ENCODE measurements at regions not wholly inside any gene's neighbourhood (a gene's known extent, or its start where the extent isn't known, plus 50 kb on each side); places are given as distances from the start of the nearest gene placed in this dataset.
"Not testable (repeated sequence)": the region's sequence is repeated elsewhere in the genome, so short reads cannot be mapped to it uniquely, and the experiment has no call there.

DNA sequence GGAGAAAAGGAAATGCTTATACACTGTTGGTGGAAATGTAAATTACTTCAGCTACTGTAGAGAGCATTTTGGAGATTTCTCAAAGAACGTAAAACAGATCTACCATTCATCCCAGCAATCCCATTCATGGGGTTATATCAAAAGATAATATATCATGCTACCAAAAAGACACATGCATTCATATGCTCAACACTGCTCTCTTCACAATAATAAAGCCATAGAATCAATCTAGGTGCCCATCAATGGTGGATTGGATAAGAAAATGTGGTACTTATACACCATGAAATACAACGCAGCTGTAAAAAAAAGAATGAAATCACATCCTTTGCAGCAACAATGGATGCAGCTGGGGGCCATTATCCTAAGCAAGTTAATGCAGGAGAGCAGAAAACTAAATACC lies 1487.7 kb upstream of the SEL1L start:
- DNase-seq, result no peak

DNA sequence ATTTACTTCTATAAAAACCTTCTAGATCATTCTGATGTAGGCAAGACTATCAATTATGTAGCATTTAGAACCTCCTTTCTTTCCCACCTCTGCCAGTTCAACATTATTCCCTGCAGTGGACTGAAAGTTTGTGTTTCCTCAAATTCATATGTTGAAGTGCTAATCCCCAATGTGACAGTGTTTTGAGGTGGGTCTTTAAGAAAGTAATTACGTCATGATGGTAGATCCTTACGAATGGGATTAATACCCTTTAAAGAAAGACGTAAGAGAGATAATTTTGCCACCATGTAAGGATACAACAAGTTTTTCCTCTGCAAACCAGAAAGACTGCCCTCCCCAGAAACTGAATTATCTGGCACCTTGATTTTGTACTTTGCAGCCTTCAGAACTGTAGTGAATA lies 1489.7 kb upstream of the SEL1L start:
- DNase-seq, result no peak

DNA sequence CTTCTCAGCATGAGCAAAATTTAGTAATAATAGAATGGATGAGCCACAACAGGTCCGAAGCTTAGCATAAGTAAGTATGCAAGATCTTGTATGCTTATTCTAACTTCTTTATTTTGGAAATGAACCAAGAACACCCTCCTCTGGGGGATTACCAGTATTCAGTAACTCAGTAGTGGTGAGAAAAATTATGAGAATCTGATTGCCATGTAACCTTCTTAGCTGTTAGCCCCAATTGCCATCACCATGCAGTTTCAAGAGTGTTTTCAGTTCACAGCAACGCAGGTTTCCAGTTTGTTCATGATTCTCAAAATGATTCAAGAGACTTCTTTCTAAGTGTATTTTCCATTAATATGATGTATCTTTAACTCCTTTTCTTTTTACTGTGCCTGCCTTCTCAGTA lies 1507.6 kb upstream of the SEL1L start:
- DNase-seq, result no peak

DNA sequence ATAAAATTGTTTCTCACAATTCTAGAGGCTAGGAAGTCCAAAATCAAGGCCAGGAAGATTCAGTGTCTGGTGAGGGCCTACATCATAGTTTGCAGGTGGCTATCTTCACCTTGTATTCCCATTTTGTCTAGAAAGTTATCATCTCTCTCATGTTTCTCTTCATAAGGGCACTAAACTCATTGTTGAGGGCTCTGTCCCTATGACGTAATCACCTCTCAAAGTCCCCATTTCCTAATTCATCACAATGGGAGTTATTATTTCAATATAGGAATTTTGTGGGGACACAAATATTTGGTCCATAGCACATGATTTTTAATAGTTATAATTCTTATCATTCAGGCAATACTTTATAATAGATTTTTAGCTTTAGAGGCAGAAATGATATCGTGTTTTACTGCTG lies 1509.2 kb upstream of the SEL1L start:
- no peak for DNase-seq

DNA sequence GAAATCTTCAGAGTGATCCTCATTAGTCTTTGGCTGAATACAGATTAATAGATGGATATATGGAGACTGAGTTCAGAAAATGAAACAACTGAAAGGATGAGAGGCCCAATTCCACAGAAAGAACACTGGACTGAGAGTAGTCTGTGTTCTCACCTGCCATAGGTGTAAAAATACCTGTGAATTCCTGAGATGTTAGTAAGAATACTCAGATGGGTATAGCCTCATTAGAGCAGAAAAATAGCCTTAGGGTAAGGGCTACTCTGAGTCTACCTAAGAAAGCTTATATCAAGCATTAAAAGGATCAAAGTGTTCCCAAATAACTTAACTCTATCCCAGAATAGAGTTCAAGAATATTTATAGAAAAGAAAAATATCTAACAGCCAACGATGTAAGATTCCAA lies 1510.3 kb upstream of the SEL1L start:
- no peak for DNase-seq

DNA sequence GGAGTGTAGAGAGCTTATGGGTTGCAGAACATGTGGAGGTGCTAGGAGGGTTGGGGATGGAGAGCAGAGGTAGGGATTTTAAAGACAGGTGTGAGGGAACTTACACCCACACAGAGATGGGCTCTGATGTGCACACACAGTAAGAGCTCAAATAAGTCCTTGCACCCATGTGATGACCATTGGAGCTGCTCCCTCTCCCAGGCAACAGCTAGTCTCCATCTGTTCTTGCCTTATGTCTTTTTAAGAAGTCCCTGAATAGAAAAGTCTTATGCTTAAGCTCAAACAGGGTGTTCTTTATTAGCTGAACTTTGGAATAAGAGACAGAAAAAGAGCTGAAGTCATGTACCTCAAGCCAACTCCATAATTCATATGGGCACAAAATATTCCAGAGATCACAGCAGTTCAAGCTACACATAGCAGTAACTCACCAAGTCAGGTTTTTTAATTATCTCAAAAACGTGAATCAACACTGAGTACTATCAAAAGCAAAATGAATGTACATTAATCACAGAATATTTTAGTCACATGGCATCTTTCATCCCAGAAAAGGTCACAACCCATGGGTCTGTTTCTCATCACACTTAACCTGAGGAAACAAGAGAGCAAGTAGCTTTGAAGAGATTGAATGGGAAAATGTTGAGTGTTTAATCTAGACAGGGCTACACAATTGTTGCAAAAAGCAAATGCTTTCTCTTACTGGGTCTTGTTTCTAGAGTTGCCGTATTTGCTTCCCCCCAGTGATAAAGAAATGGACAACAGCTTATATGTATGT lies 1513.6 kb upstream of the SEL1L start:
- DNase-seq, result no peak

DNA sequence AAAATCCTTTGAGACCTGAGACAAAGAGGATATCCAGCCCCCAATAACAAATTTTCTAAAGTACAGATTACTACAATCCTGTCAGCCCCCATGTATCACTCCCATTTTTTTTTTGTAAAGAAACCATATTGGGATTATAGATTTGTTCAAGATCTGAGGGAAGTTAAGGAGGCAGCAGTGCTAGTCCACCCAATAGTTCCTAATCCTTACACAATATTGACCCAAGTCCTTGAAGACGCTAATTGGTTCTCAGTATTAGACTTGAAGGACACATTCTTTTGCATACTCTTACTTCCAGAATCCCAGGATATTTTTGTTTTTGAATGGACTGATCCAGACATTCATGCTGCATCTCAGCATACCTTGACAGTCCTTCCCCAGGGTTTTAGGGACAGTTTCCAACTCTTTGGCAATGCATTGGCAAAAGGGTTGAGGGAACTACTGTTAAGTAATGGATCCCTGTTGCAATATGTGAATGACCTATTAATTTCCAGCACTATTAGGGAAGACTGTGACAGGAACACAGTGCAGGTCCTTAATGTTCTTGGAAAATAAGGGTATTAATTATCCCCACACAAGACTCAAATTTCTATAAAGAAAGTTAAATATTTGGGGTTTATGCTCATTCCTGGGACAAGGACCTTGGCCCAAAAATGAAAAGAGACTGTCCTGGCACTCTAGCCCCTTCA lies 1519.5 kb upstream of the SEL1L start:
- DNase-seq, result no peak

DNA sequence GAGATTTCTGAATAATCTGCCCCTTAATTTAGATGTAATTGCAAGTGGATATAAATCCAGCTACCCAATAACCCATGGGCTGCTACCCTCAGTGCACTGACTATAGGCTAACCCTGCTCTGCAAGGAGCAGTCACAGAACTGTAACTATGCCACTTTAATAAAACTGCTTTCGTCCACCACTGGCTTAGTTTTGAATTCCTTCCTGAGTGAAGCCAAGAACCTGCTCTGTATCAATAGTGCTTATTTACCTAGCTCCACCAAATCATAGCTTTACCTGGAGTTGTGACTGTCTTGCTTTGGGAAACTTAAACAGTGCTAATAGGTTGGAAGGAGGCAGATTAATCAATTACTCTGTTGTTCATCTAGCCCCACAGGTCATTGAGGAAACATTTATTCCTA lies 1524.4 kb upstream of the SEL1L start:
- no peak for DNase-seq

DNA sequence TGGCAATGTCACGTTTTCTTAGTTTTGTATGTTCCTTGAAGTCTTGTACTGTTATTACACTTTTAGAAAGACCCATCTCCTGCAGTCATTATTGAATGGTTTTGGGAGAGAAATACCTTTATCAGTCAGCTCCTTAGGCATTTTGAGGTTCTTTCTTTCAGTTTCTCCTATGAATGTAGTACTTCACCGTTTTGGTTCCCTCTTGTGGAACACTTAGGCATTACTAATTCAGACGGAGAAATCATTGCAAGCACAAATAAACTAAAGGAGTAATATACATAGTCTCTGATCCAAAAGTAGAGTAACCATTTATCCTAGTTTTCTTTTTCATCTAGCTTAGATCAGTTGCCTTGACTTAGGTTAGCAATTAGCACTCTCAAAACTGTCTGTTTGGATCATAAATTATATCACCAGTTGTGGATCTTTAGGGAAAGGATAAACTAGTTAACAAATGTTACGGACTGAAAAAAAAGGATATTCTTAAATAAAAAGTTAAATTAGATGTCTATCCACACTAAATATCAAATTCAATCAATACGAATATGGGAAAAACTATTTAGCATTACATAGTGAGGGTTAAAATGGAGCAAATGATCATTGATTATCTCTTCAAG lies 1538.3 kb upstream of the SEL1L start:
- DNase-seq, result peak in 1 of 5 experiments; percentile 3

DNA sequence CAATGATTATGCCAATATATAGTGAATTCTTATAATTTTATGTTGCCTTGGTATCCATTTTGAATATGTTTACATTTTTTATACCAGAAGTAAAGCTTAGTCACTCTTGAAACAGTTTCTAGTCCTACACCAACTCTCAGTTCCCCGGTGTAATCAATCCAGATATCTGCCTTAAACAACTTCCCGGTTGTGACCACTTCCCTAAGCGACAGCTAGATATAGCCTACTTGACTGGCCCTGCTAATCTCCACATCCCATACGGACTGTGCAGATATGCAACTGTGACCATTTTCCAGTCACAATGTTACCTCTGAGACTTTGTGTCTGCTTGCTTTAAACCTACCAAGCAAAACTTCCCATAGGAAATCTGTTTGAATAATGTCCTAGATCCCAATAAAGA lies 1551.5 kb upstream of the SEL1L start:
- no peak for DNase-seq

DNA sequence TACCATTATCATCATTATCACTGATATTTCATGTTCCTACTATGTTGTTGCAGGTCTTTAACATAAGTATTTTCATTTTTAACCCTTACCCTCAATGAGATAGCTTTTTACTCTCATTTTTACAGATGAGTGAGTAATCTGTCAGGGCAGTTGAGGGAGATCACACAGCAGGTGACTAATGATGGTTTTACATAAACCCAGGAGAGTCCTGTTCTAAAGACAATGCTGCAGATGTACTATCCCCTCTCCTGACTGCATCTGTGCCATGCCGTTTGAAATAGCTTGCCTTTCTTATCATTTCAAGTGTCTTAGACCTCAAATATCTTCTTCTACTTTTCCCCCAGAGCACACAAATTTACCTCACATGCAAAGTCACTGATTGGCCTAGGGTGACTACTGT lies 1552.1 kb upstream of the SEL1L start:
- DNase-seq, result no peak

DNA sequence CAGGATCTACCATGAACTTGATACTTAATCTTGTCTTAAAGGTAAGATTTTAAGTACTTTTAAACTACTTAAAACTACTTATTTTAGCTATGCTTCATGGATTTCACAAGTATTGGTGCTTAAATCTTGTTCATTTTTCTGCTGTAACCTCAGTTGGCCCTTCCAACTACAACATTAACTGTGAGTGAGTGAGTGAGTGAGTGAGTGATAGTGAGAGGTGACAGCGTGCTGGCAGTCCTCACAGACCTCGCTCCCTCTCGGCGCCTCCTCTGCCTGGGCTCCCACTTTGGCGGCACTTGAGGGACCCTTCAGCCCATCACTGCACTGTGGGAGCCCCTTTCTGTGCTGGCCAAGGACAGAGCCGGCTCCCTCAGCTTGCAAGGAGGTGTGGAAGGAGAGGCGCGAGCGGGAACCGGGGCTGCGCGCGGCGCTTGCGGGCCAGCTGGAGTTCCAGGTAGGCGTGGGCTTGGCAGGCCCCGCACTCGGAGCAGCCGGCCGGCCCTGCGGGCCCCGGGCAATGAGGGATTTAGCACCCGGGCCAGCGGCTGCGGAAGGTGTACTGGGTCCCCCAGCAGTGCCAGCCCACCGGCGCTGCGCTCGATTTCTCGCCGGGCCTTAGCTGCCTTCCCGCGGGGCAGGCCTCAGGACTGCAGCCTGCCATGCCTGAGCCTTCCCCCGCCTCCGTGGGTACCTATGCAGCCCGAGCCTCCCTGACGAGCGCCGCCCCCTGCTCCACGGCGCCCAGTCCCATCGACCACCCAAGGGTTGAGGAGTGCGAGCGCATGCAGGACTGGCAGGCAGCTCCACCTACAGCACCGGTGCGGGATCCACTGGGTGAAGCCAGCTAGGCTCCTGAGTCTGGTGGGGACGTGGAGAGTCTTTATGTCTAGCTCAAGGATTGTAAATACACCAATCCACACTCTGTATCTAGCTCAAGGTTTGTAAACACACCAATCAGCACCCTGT lies 1558.6 kb upstream of the SEL1L start:
- not testable (repeated sequence) for DNase-seq

DNA sequence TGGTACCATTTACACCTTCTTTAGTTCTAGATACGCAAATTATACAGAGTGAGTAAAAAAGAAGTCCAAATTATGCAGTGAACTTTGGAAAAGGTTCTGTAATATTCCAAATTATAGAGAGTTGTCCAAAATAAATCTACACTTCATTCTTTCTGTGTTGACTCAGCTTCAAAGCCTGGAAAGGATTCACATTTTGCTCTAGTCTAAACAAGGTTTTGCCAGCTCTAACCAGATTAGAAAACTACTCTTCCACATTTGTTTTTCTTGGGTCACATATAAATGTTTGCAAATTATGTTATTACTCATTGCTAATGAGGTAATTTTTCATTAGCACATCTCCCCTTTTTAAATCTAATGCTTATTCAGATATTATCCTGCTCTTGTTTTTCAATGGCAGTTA lies 1562.4 kb upstream of the SEL1L start:
- no peak for DNase-seq

DNA sequence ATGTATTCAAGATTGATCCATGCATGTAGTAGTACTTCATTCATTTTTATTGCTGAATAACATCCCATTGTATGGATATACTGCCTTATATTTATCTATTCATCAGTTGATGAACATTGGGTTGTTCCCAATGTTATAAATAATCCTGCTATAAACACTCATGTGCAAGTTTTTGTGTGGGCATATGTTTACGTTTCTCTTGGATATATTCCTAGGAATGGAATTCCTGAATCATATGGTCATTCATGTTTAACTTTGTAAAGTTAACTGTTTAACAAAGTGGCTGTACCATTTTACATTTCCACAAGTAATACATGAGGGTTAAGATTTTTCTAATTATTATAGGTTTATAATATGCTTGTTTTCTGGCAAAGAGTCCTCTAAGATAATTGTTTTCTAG lies 1568.2 kb upstream of the SEL1L start:
- DNase-seq, result no peak

DNA sequence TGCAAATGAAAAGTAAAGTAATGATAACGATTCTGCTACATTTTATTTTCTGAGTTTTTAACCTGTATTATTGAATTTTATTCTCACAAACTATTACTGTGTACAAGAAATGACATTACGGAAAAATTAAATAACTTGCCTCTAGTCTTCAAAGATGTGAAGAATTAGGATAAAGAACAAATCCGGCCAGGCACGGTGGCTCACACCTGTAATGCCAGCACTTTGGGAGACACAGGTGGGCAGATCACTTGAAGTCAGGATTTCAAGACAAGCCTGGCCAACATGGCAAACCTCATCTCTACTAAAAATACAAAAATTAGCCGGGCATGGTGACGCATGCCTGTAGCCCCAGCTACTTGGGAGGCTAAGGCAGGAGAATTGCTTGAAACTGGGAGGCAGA lies 1584.4 kb upstream of the SEL1L start:
- no peak for DNase-seq

DNA sequence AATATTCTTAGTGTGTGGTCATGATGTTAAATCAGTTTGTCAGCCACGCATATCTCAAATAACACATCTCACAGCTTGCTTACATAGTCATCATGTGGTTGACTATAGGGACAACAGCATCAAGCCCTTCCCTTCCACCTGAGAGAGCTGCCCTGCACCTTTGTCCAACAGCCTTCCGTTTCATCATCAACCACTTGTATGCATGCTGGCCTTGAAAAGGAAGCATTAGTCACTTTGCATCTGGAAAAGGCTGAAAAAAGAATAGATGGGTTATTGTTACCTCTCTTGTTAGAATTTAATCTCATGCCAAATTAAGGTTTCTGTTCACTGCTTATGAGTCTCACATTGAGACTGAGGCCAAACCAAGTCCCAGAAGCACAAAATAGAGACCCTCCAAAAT lies 1586.5 kb upstream of the SEL1L start:
- DNase-seq, result no peak

DNA sequence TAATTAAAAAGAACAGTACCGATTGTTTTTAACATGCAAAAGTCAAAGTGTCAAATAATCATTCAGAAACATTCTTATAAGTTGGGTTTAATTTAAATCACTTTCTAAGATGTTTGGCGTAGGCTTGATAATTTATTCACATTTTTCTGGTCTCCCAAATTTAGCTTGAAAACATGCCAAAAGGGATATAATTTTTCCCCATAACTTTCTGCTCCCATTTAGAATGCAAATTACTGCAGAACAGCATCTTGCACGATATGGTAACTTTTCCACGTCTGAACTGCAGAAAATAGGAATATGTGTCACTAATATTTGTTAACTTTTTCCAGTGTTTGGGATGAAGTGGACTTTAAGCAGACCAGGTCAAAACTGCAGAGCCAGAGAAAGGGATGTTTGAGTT lies 1592.4 kb upstream of the SEL1L start:
- DNase-seq, result no peak

DNA sequence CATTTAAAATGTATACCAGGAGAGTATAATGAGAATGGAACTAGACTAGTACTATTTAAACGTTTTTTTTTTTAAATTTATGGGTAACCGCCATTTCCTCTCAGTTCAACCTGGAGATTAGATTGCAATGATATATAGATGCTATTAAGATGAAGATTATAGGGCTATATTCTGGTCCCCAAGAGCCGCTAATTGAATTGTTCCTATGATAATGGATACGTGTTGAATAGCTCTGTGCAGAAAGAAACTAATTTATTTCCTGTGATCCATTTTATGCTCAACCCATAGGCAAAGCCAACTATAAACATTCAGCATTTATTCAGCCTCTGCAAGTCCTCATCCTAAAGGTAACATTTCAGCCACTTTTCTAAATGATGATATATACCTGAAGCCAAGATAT lies 1595.1 kb upstream of the SEL1L start:
- no peak for DNase-seq

DNA sequence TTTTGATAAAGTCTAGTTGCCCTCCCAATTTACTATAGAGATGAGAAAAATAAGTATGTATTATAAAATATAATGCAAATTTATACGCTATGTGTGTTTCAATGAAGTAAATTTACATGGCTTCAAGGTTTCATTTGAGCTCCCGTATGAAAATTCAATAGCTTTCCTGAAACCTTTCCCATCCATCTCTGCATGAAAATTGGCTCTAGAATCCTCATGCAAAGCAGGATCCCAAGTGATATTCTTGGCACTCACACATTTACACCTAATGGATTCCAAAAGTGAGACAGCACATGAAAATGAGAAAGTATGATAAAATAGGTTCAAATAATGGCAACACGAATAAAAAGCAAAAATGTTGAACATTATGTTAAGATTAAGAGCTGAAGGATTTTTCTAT lies 1595.8 kb upstream of the SEL1L start:
- no peak for DNase-seq

DNA sequence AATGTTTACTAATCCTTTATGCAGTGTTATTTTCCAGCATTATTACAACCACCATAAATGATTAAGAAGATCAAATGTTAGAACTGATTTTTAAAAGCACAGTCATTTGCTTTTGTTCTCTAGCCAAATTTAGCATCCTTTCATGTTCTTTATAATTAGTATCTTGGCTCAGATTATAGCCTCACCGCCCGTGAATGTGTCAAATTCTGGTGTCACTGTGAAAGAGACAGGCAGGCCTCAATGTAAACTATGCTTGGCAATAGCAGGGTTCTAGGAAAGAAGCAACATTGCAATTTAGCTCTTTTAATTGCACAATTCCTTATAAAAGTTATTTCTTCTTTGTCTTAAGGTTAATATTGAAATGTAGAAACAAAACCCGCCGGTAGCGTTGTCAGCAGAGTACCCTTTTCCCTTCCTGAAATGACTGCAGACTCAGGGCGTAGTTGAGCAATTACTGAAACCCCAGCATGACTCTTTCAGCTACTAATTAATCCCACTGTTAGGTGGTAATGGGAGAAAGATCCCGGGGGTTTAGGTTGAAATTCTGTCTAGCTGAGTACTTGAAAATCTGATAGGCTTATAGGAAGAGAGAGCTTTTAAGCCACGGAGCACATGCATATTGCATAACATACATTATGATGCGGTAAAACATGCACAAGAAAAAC lies 1600.5 kb upstream of the SEL1L start:
- DNase-seq, result no peak

DNA sequence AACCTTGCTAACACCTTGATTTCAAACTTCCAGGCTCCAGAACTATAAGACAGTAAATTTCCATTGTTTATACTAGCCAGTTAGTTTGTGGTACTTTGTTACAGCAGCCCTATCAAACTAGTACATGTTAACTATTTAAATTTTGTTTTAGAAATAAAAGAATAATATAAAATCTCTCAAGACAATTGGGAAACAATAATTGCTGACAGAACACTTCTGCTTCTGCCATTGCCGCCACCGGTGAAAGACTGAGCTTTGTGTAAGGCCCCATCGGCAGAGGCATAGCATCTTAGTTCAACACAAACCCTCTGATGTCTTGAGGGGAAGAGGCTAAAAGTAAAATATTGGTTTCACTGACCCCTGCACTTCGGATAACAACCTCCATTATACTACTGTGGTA lies 1607.1 kb upstream of the SEL1L start:
- DNase-seq, result no peak

DNA sequence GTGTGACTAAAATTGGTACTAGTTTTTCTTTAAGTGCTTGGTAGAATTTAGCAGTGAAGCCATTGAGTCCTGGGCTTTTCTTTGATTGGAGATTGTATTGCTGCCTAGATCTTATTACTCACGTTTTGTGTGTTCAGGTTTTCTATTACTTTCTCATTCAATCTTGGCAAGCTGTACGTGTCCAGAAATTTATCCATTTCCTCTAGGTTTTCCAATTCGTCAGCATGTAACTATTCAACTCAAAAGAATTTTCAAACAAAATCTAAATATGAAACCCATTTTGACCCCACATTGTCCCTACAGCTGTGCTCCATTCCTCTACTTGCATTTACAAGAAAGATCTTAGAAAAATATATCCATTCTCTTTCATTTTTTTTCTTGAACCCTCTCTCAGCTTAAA lies 1613.4 kb upstream of the SEL1L start:
- DNase-seq, result no peak

DNA sequence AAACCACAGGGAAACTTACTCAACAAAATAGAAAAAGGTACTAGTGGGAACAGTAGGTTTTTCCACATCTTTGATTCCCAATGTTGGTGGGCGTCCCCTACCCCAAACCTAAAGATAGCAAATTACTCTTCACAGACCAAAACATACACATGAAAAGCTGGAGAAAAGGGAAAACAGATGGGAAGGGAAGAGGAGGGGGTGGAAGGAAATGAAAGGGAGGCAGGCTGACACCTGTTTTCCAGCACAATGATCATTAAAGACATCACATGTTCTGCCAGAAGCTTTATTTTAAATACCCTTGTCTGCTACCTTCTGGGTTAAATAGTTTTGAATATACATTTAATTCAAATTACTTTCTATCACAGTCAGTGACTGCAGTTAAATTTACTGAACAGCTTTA lies 1617.9 kb upstream of the SEL1L start:
- DNase-seq, result no peak
